Activated T-helper 17 cell treated with anti-CD3 and anti-CD28 coated beads, Interleukin-2, amount 50 U/mL, for 72 hours (primary cell): ENCODE measurements at regions not wholly inside any gene's neighbourhood (a gene's known extent, or its start where the extent isn't known, plus 50 kb on each side); places are given as distances from the start of the nearest gene placed in this dataset.
"Not testable (repeated sequence)": the region's sequence is repeated elsewhere in the genome, so short reads cannot be mapped to it uniquely, and the experiment has no call there.

Source experiments
- ATAC-seq: fragments of 150-1000 bp; cut with Tn5 transposase; replicated peaks from 2 replicates; pipeline ENCODE4 v1.10.0; 2021; ENCODE audit warnings: mild to moderate bottlenecking, moderate library complexity
- H3K27ac Mint-ChIP-seq: one replicate; pipeline ENCODE4 v1.8.0; 2022; ENCODE audit warnings: mixed read lengths
- H3K27me3 Mint-ChIP-seq: one replicate; pipeline ENCODE4 v1.8.0; 2022; ENCODE audit warnings: mixed read lengths
- H3K36me3 Mint-ChIP-seq: one replicate; pipeline ENCODE4 v1.8.0; 2022; ENCODE audit warnings: low read depth, mild to moderate bottlenecking, mixed read lengths
- H3K4me1 Mint-ChIP-seq: one replicate; pipeline ENCODE4 v1.8.0; 2022; ENCODE audit warnings: mixed read lengths
- H3K4me3 Mint-ChIP-seq: one replicate; pipeline ENCODE4 v1.8.0; 2022; ENCODE audit warnings: mild to moderate bottlenecking, mixed read lengths
- H3K9me3 Mint-ChIP-seq: one replicate; pipeline ENCODE4 v1.8.0; 2022; ENCODE audit warnings: mixed read lengths

DNA sequence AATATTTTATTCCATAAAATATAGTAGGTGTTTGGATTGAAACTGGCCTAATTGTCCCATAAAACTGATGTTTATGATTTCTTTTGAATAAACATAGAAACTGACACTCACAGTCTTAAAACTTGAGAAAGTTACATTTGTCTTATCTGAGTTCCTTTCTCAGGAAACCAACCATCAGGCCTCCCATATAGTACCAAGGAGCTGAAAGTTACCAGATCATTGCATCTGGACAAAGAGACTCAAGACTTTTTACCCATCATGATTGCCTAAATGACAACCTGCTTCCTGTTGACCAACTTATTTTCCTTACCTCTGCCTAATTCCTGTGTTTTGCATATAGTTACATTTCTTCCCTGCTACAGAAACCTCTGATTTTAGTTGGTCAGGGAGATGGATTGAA is 137.0 kb upstream of the XPO1 start:
- H3K27ac Mint-ChIP-seq, result no peak overlapping the region
- ATAC-seq, result no peak
- no peak overlapping the region for H3K4me3 Mint-ChIP-seq
- peaks cover 17% of the 10 kb centered on the region for H3K4me1 Mint-ChIP-seq
- H3K36me3 Mint-ChIP-seq, result no peaks in the 10 kb centered on the region
- H3K27me3 Mint-ChIP-seq, result no peaks in the 10 kb centered on the region
- peaks cover 7% of the 10 kb centered on the region for H3K9me3 Mint-ChIP-seq

GRCh38 chr2:61671561-61672315 is 133.6 kb upstream of the XPO1 start:
- ATAC-seq, result no peak
- H3K27me3 Mint-ChIP-seq, result peaks cover 3% of the 10 kb centered on the region
- H3K4me3 Mint-ChIP-seq, result peak overlapping the region; percentile 86
- peaks cover 4% of the 10 kb centered on the region for H3K9me3 Mint-ChIP-seq
- no peaks in the 10 kb centered on the region for H3K36me3 Mint-ChIP-seq
- peak overlapping the region; percentile 94 for H3K27ac Mint-ChIP-seq
- peaks cover 18% of the 10 kb centered on the region for H3K4me1 Mint-ChIP-seq

DNA sequence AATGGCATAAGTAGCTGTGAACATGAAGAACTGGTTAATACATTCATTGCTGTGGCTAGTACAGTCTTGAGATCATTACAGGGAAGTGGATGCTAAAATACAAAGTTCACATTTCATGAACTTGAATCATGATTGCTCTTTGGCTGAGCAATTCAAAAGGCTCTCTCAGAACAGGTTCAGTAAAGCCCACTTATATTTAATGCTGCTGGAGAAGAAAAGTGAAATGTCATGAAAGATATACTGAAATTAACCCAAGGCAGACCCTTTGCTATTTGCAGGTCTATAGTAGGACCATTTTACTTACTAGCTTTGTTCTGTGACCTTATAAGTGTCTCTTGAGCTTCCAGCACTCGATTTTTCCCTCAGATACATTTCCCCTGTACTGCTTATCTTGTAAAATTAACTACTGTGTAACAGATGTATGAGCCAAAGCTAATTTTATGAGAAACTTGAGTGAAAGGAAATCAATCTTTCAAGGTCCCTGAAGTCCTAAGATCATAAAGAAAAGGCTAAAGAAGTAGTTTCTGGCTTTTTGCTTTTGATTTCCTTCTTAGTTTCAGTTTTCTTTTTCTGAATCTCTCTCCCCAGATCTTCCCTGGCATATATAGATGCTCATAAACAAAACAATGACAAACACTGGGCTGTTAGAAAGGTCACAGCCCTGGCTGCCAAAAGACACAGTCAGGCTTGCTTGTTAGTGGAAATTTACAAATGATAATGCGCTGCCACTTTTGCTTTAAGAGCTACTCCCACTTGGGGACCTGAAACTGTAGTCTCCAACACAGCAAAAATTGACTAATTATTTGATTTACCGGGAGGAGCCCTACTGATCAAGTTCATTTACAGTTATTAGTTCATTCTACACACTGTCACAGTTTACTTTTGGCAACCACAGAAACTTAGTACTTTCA is 132.7 kb upstream of the XPO1 start:
- H3K27me3 Mint-ChIP-seq, result peaks cover 3% of the 10 kb centered on the region
- ATAC-seq, result peak; percentile 95
- peak overlapping the region; percentile 86 for H3K4me3 Mint-ChIP-seq
- H3K27ac Mint-ChIP-seq, result peak overlapping the region; percentile 94
- no peaks in the 10 kb centered on the region for H3K36me3 Mint-ChIP-seq
- peaks cover 4% of the 10 kb centered on the region for H3K9me3 Mint-ChIP-seq
- peaks cover 18% of the 10 kb centered on the region for H3K4me1 Mint-ChIP-seq

DNA sequence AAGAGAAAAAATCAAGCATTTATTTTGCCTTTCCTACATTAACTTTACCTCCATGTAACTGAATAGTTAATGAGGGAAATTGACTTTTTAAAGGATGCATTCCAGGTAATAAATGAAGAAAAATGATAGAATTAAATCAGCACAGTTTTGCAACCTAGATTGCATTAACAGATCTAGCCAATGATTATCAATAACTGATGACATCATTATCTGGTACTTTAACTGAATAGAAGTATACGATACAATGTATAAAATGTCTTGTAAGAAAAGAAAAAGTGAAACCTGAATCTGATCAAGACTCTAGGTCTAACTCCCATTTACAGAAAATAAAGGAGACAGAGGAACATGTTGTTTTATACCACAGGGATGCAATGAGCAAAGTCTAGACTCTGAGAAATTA is 126.0 kb upstream of the XPO1 start:
- H3K27ac Mint-ChIP-seq, result no peak overlapping the region
- H3K4me3 Mint-ChIP-seq, result no peak overlapping the region
- H3K9me3 Mint-ChIP-seq, result no peaks in the 10 kb centered on the region
- no peak for ATAC-seq
- H3K36me3 Mint-ChIP-seq, result no peaks in the 10 kb centered on the region
- peaks cover 3% of the 10 kb centered on the region for H3K27me3 Mint-ChIP-seq
- H3K4me1 Mint-ChIP-seq, result no peaks in the 10 kb centered on the region

GRCh38 chr2:61662990-61663389 is 124.8 kb upstream of the XPO1 start:
- ATAC-seq, result no peak
- no peaks in the 10 kb centered on the region for H3K36me3 Mint-ChIP-seq
- no peak overlapping the region for H3K4me3 Mint-ChIP-seq
- H3K4me1 Mint-ChIP-seq, result no peaks in the 10 kb centered on the region
- peaks cover 3% of the 10 kb centered on the region for H3K27me3 Mint-ChIP-seq
- H3K27ac Mint-ChIP-seq, result no peak overlapping the region
- no peaks in the 10 kb centered on the region for H3K9me3 Mint-ChIP-seq

DNA sequence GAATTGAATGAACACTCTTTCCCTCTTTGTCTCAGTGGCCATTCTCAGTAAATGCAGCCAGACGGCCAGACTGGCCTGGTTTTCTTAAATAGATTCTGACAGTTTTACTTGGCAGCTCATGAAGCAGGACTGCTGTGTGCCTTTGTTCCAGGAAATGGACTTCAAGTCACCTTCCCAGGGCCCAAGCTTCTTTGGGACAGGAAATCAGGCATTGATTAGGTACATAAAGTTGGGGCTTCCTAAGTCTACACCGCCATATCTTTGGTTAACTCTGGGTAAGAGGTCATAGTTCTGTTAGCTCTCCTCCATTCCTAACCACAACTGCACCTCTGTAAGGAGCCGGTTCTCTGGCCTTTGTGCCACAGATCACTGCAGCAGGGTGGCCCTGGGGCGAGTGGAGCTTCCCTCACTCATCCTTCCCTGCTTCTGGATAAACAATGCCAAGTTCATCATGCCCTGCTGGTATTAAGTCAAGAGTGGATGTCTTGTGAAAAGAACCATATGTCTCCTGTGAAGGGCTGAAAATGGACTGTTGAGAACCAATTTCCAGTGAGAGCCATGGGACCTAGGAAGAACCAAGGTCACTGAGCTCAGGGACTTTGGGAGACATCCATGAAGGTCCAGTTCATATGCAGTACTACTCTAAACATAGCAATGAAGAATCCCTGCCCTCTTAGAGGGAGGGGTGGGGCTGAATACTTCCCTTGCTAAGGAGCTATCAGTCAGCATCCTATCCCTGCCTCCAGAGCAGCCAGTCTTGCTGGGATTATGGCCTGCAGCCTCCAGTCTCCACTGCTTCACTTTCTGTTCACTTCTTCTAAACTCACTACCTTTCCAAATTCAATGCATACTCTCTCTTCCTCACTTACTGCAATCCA is 122.6 kb upstream of the XPO1 start:
- H3K36me3 Mint-ChIP-seq, result no peaks in the 10 kb centered on the region
- no peaks in the 10 kb centered on the region for H3K9me3 Mint-ChIP-seq
- H3K4me3 Mint-ChIP-seq, result no peak overlapping the region
- no peak for ATAC-seq
- H3K4me1 Mint-ChIP-seq, result no peaks in the 10 kb centered on the region
- H3K27me3 Mint-ChIP-seq, result no peaks in the 10 kb centered on the region
- H3K27ac Mint-ChIP-seq, result no peak overlapping the region

DNA sequence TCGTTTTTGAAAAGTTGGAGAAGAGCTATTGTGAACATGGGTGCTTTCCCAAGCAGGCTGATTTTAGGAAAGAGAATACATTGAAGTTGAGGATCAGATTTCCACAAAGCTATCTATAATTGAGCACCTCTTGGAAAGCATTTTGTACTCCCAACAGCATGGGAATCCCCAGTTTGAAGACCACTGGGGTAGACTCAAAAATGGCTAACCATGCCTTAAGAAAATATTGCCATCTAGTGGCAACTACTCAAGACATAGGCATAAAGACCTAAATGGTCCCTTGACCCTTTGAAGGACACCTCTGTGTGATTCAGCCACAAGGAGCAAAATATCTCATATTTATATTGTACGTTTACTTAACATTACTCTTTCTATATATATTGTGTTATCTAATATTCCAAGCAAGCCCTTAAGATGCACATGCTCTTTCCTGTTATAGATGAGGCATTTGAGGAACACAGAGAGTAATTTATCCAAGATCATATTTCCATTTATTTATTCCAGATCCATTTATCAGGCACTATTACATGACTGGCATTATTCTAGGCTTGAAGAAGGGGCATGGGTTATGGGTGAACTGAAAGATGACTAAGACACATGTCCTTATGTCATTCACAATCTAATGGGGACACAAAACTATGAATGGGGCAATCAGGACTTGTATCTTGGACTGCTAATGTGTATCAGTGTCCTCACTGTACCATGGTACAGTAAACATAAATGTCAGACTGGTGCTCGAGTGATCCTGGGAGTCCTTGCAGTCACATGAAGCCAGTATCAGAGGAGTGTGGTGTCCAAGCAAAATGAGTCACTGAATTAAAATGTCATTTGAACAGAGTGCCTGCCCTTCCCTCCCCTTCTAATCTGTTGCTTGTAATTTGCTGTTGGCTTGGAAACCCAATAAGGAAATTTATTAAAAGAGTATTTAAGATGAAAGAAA is 121.0 kb upstream of the XPO1 start:
- H3K4me1 Mint-ChIP-seq, result no peaks in the 10 kb centered on the region
- H3K27ac Mint-ChIP-seq, result no peak overlapping the region
- H3K27me3 Mint-ChIP-seq, result no peaks in the 10 kb centered on the region
- no peak overlapping the region for H3K4me3 Mint-ChIP-seq
- ATAC-seq, result peak; percentile 60
- no peaks in the 10 kb centered on the region for H3K36me3 Mint-ChIP-seq
- no peaks in the 10 kb centered on the region for H3K9me3 Mint-ChIP-seq

GRCh38 chr2:61649946-61650345 is 111.8 kb upstream of the XPO1 start:
- not testable (repeated sequence) for H3K27me3 Mint-ChIP-seq, ATAC-seq, H3K4me3 Mint-ChIP-seq, H3K36me3 Mint-ChIP-seq, H3K4me1 Mint-ChIP-seq, H3K27ac Mint-ChIP-seq, H3K9me3 Mint-ChIP-seq

DNA sequence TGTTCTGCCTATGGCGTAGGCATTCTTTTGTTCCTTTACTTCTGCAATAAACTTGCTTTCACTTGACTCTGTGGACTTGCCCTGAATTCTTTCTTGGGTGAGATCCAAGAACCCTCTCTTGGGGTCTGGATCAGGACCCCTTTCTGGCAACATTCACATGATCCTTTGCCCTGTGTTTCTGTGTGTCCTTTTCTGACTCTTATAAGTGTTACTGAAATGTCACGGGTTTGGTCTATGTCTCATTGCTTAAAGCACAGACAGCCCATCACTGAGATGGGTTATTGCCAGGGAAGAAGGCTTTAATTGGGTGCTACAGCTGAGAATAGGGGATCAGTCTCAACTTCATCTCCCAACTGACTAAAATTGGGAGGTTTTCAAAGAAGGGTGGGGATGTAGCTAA is 110.9 kb upstream of the XPO1 start:
- Mint-ChIP-seq H3K4me3 (no peak overlapping the region), H3K4me1 (no peaks in the 10 kb centered on the region), H3K36me3 (no peaks in the 10 kb centered on the region), H3K27me3 (no peaks in the 10 kb centered on the region), H3K27ac (no peak overlapping the region), H3K9me3 (peaks cover 5% of the 10 kb centered on the region)
- ATAC-seq, result no peak

DNA sequence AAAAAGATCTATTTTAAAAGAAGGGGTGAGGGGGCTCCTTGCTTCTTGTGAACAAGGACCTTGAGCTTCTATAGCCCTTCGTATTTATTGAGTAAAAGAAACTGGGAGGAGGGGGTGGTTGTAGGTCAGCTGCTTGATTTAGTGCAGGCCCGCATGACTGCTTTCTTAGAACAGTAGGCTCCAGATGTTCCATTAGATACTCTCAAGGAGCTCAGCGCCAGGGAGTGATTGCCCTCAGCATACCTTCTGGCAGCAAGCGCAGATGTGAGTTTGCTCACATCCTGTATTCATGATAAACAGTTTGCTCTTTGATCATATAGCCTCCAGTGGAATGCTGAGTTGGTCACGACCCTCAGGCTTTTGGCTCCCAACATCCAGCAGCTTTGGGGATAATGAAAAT is 108.9 kb upstream of the XPO1 start:
- no peak overlapping the region for H3K27ac Mint-ChIP-seq
- no peaks in the 10 kb centered on the region for H3K27me3 Mint-ChIP-seq
- no peaks in the 10 kb centered on the region for H3K4me1 Mint-ChIP-seq
- H3K4me3 Mint-ChIP-seq, result no peak overlapping the region
- H3K36me3 Mint-ChIP-seq, result no peaks in the 10 kb centered on the region
- ATAC-seq, result no peak
- peaks cover 5% of the 10 kb centered on the region for H3K9me3 Mint-ChIP-seq

DNA sequence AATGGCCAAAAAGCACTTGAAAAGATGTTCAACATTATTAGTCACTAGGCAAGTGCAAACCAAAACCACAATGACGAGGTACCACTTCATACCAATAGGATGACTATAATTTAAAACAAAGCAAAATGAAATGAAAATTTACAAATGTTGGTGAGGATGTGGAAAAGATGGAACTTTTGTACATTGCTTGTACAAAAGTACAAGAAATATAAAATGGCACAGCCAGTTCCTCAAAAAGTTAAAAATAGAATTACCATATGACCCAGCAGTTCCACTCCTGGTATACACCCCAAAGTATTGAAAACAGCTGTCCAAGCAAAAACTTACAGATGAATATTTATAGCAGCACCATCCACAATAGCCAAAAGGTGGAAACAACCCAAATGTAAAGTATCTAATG is 107.8 kb upstream of the XPO1 start:
- Mint-ChIP-seq H3K4me1 (no peaks in the 10 kb centered on the region), H3K4me3 (no peak overlapping the region)
- peak; percentile 48 for ATAC-seq

DNA sequence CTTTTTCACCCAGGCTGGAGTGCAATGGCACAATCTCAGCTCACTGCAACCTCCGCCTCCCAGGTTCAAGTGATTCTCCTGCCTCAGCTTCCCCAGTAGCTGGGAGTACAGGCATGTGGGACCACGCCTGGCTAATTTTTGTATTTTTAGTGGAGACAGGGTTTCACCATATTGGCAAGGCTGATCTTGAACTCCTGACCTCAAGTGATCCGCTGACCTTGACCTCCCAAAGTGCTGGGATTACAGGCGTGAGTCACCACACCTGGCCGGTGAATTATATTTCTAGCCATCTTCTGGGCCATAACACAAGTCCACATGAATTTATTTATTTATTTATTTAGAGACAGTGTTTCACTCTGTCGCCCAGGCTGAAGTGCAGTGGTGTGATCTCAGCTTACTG is 105.0 kb upstream of the XPO1 start:
- not testable (repeated sequence) for H3K4me1 Mint-ChIP-seq

More for the DNA sequence above, 107.8 kb upstream of the XPO1 start:
- Mint-ChIP-seq H3K27ac (no peak overlapping the region), H3K27me3 (no peaks in the 10 kb centered on the region), H3K9me3 (peaks cover 5% of the 10 kb centered on the region), H3K36me3 (no peaks in the 10 kb centered on the region)

GRCh38 chr2:61640406-61640805 is 102.2 kb upstream of the XPO1 start:
- no peak overlapping the region for H3K27ac Mint-ChIP-seq
- H3K9me3 Mint-ChIP-seq, result no peaks in the 10 kb centered on the region
- H3K4me3 Mint-ChIP-seq, result no peak overlapping the region
- no peaks in the 10 kb centered on the region for H3K27me3 Mint-ChIP-seq
- no peaks in the 10 kb centered on the region for H3K36me3 Mint-ChIP-seq
- no peaks in the 10 kb centered on the region for H3K4me1 Mint-ChIP-seq
- no peak for ATAC-seq

More for the DNA sequence above, 105.0 kb upstream of the XPO1 start:
- H3K36me3 Mint-ChIP-seq, ATAC-seq, H3K4me3 Mint-ChIP-seq, H3K9me3 Mint-ChIP-seq, H3K27me3 Mint-ChIP-seq, H3K27ac Mint-ChIP-seq: not testable (repeated sequence)
